Ascending aorta (tissue), 2 donors: ENCODE measurements at regions not wholly inside any gene's neighbourhood (a gene's known extent, or its start where the extent isn't known, plus 50 kb on each side); places are given as distances from the start of the nearest gene placed in this dataset.
"Not testable (repeated sequence)": the region's sequence is repeated elsewhere in the genome, so short reads cannot be mapped to it uniquely, and the experiment has no call there.

Experiments
- DNase-seq, 2 donors: peaks; one replicate each; pipeline ENCODE4 v3.0.0-alpha.2; 2019; ENCODE audit warnings: low spot score in 2 of 2
- H3K27ac ChIP-seq, 2 donors: fragments of 200-600 bp; sonication (generic); one replicate each; pipeline ENCODE4 v1.5.1; 2016 to 2017; ENCODE audit warnings: mild to moderate bottlenecking in 1 of 2
- H3K27me3 ChIP-seq: fragments of 200-600 bp; sonication (generic); one replicate; pipeline ENCODE4 v1.5.1; 2017
- H3K36me3 ChIP-seq, 2 donors: fragments of 200-600 bp; sonication (generic); one replicate each; pipeline ENCODE4 v1.5.1; 2016
- H3K4me1 ChIP-seq, 2 donors: fragments of 200-600 bp; sonication (generic); one replicate each; pipeline ENCODE4 v1.5.1; 2016 to 2017; ENCODE audit warnings: mild to moderate bottlenecking in 1 of 2
- H3K4me3 ChIP-seq, 2 donors: fragments of 200-600 bp; sonication (generic); one replicate each; pipeline ENCODE4 v1.5.1; 2016 to 2017; ENCODE audit warnings: mild to moderate bottlenecking in 1 of 2
- H3K9me3 ChIP-seq, 2 donors: fragments of 200-600 bp; sonication (generic); one replicate each; pipeline ENCODE4 v1.5.1; 2016
- intact Hi-C: fragments of 100-400 bp; cut with DNase I; formaldehyde crosslinking; loops from one replicate; pipeline ENCODE4 v1.15.1; 2023
- TF ChIP-seq, protein P1 (sequence below), 3 experiments: fragments of 200-600 bp in 2 of 3; fragments of 450-650 bp in 1 of 3; sonication (generic) in 2 of 3; IDR thresholded peaks; one replicate each; pipeline ENCODE4 v1.5.1; 2016 to 2019; ENCODE audit warnings: antibody characterized with exemption in 3 of 3, mild to moderate bottlenecking in 1 of 3, moderate library complexity in 1 of 3

DNA sequence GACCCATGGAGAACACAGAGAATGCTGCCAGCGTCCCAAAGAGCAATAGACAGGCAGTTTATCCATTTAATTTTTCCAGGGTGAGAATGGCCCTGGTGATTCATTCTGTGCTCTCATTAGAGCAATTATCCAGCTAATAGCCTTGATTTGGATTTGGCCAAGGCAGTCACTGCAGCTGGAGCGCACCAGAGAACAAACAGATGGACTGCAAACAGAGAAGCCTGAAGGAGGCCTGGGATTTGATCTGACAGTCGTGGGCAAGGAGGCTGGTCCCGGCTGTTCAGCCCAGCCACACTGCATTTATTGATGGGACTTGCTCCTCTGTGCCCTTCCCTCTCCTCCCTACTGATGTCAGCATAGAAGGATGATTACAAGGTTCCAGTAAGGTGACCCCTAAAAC is 353.9 kb upstream of the C1orf174 start:
- TF ChIP-seq, protein P1, sequence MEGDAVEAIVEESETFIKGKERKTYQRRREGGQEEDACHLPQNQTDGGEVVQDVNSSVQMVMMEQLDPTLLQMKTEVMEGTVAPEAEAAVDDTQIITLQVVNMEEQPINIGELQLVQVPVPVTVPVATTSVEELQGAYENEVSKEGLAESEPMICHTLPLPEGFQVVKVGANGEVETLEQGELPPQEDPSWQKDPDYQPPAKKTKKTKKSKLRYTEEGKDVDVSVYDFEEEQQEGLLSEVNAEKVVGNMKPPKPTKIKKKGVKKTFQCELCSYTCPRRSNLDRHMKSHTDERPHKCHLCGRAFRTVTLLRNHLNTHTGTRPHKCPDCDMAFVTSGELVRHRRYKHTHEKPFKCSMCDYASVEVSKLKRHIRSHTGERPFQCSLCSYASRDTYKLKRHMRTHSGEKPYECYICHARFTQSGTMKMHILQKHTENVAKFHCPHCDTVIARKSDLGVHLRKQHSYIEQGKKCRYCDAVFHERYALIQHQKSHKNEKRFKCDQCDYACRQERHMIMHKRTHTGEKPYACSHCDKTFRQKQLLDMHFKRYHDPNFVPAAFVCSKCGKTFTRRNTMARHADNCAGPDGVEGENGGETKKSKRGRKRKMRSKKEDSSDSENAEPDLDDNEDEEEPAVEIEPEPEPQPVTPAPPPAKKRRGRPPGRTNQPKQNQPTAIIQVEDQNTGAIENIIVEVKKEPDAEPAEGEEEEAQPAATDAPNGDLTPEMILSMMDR (IDR thresholded peaks at IDR 0.05): no peak
- H3K27me3 ChIP-seq: no peaks in the 10 kb centered on the region
- intact Hi-C loops: no loop called here
- H3K9me3 ChIP-seq: no peaks in the 10 kb centered on the region
- no peak overlapping the region for H3K27ac ChIP-seq
- DNase-seq: no peak
- H3K4me3 ChIP-seq: no peak overlapping the region
- H3K4me1 ChIP-seq: no peaks in the 10 kb centered on the region
- H3K36me3 ChIP-seq: no peaks in the 10 kb centered on the region

DNA sequence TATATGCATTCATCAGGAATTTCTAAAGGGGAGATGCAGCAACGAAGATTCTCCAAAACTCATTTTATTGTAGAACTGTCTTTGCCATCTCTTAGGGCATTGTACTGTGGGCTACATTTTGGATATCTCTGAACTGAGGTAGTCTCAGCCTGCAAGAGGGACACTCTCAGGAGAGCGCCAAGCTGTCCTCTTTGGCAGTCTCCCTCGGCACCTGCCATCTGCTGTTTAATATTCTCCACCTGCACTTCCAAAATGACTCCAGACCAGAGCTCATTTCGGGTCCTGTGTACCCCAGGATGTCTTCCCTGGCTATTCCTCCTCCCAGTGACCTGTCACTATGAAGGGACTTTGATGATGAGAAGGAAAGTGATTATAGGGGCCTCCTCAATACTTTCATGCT is 356.3 kb upstream of the C1orf174 start:
- H3K36me3 ChIP-seq: no peaks in the 10 kb centered on the region
- TF ChIP-seq, protein P1 (IDR thresholded peaks at IDR 0.05): no peak
- no peak overlapping the region for H3K4me3 ChIP-seq
- H3K4me1 ChIP-seq: no peaks in the 10 kb centered on the region
- no peaks in the 10 kb centered on the region for H3K27me3 ChIP-seq
- DNase-seq: no peak
- intact Hi-C loops: no loop called here
- no peak overlapping the region for H3K27ac ChIP-seq
- no peaks in the 10 kb centered on the region for H3K9me3 ChIP-seq

DNA sequence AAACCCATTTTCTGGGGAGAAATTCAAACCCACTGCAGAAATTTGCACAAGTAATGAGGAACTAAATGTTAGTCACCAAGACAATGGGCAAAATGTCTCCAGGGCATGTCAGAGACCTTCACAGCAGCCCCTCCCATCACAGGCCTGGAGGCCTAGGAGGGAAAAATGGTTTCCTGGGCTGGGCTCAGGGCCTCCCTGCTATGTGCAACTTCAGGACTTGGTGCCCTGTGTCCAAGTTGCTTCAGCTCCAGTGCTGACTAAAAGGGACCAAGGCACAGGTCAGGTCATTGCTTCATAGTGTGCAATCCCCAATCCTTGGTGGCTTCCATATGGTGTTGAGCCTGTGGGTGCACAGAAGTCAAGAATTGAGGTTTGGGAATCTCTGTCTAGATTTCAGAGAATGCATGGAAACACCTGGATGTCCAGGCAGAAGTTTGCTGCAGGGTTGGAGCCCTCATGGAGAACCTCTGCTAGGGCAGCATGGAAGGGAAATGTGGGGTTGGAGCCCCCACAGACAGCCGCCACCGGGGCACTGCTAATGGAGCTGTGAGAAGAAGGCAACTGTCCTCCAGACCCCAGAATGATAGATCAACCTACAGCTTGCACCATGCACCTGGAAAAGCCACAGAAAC is 358.2 kb upstream of the C1orf174 start:
- H3K4me1 ChIP-seq, H3K27ac ChIP-seq, H3K4me3 ChIP-seq, H3K9me3 ChIP-seq, intact Hi-C loops, DNase-seq, H3K27me3 ChIP-seq, H3K36me3 ChIP-seq: not testable (repeated sequence)

DNA sequence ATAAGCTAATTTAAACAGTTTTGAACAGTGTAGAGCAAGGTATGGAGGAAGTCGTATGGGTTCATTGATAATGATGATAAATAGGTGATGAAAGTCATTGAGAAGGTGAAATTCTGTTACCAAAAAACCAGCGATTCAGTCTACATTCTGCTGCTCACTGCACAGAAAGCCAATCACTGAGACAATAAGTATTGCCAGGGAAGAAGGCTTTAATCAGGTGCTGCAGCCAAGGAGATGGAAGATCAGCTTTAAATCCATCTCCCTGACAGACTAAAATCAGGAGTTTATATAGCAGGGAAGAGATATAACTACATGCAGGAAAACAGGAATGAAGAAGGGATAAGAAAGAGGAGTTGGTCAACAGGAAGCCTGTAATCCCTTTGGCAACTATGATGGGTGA is 361.3 kb upstream of the C1orf174 start:
- Histone ChIP-seq H3K4me3 (no peak overlapping the region), H3K9me3 (no peaks in the 10 kb centered on the region), H3K27ac (no peak overlapping the region), H3K4me1 (no peaks in the 10 kb centered on the region), H3K27me3 (no peaks in the 10 kb centered on the region), H3K36me3 (no peaks in the 10 kb centered on the region)
- intact Hi-C loops: no loop called here
- TF ChIP-seq, protein P1 (IDR thresholded peaks at IDR 0.05): no peak
- DNase-seq: no peak

DNA sequence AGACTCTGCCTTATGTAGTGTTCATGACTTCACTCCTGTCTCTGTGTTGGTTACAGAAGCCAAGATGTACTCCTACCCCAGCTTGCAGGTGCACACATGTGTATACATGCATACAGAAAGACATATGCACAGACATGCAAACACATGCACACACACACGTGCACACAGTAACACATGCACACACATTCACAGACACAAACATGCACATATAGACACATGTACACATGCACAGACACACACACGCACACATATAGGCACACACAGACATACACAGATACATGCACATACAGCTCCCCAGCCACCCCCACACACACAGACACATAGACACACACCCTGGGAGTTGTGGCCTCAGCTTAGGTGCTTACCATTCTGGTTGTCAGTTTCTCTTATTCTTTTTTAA is 362.6 kb upstream of the C1orf174 start:
- Histone ChIP-seq H3K27me3 (no peaks in the 10 kb centered on the region), H3K27ac (no peak overlapping the region), H3K36me3 (no peaks in the 10 kb centered on the region), H3K9me3 (no peaks in the 10 kb centered on the region), H3K4me1 (no peaks in the 10 kb centered on the region), H3K4me3 (no peak overlapping the region)
- intact Hi-C loops: no loop called here
- no peak for DNase-seq
- TF ChIP-seq, protein P1 (IDR thresholded peaks at IDR 0.05): no peak

DNA sequence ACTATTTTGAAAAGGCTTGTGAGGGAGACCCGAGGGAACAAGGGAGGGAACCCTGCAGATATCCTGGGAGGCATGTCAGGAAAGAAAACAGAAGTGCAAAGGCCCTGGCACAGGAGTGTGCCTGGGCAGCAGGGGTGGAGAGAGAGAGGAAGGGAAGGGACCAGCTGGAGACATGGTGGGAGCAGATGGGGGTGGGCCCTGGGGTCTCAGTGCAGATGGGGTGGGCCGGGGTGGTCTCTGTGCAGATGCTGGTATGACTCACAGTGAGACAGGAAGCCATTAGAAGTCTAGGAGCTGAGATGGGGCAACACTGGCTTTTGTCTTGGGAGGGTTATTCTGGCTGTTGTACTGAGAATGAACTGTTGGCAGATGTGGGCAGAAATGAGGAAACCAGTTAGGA is 363.6 kb upstream of the C1orf174 start:
- DNase-seq: no peak
- H3K4me1 ChIP-seq: no peaks in the 10 kb centered on the region
- H3K4me3 ChIP-seq: no peak overlapping the region
- TF ChIP-seq, protein P1 (IDR thresholded peaks at IDR 0.05): no peak
- no peaks in the 10 kb centered on the region for H3K27me3 ChIP-seq
- no peaks in the 10 kb centered on the region for H3K36me3 ChIP-seq
- no peak overlapping the region for H3K27ac ChIP-seq
- no peaks in the 10 kb centered on the region for H3K9me3 ChIP-seq
- intact Hi-C loops: no loop called here
